IMR-90 (cell line): ENCODE measurements at regions not wholly inside any gene's neighbourhood (a gene's known extent, or its start where the extent isn't known, plus 50 kb on each side); places are given as distances from the start of the nearest gene placed in this dataset.

ENCODE experiments used
- ATAC-seq: fragments of 200-7000 bp; cut with Tn5 transposase; 2 replicates; pipeline ENCODE4 v1.9.1; 2020; ENCODE audit warnings: low read depth, mild to moderate bottlenecking, moderate library complexity
- BruUV-seq: library from RNA; stranded (reverse); fragments of 400-500 nt; replicated peaks from 2 replicates; lab custom pipeline; 2021; lab: Mats Ljungman, UMichigan
- CTCF ChIA-PET: fragments of 300-600 bp; formaldehyde crosslinking; extraction: SDS; loops from one replicate; lab custom pipeline; 2021; ENCODE audit warnings: antibody characterized with exemption; lab: Yijun Ruan, JAX
- POLR2A ChIA-PET: fragments of 300-600 bp; sonication (Branson Sonifier 250); formaldehyde crosslinking; loops from one replicate; lab custom pipeline; 2022; ENCODE audit warnings: antibody characterized with exemption; ENCODE audit not compliant: unreplicated experiment; lab: Charles Lee
- DNase-seq: peaks from one replicate; pipeline ENCODE4 v3.0.0; 2013
- H2AFZ ChIP-seq: replicated peaks from 2 replicates; pipeline ENCODE3; 2013; ENCODE audit warnings: low read length, mild to moderate bottlenecking; ENCODE audit not compliant: poor library complexity
- H2AK5ac ChIP-seq: 2 replicates; pipeline ENCODE4 v1.6.1; 2013; ENCODE audit warnings: low read depth, low read length, inconsistent platforms
- H2AK9ac ChIP-seq: replicated peaks from 2 replicates; pipeline ENCODE3; 2013; ENCODE audit warnings: mild to moderate bottlenecking, low read depth, low read length, moderate library complexity; ENCODE audit not compliant: poor library complexity
- H2BK120ac ChIP-seq: 2 replicates; pipeline ENCODE4 v1.6.1; 2013; ENCODE audit warnings: low read depth, low read length, inconsistent platforms
- H2BK15ac ChIP-seq: 3 replicates; pipeline ENCODE4 v1.6.1; 2013; ENCODE audit warnings: low read depth, low read length, inconsistent platforms
- H2BK20ac ChIP-seq: 2 replicates; pipeline ENCODE4 v1.6.1; 2013; ENCODE audit warnings: low read depth, mild to moderate bottlenecking, inconsistent platforms, low read length, moderate library complexity
- H2BK5ac ChIP-seq: 2 replicates; pipeline ENCODE4 v1.6.1; 2013; ENCODE audit warnings: mild to moderate bottlenecking, low read depth, low read length, inconsistent platforms; ENCODE audit not compliant: poor library complexity, severe bottlenecking
- H3K14ac ChIP-seq: replicated peaks from 2 replicates; pipeline ENCODE4 v1.6.1; 2013; ENCODE audit warnings: low read depth, low read length, inconsistent platforms
- H3K18ac ChIP-seq: 2 replicates; pipeline ENCODE4 v1.6.1; 2013; ENCODE audit warnings: low read depth, low read length, control low read depth
- H3K23ac ChIP-seq: 2 replicates; pipeline ENCODE4 v1.6.1; 2013; ENCODE audit warnings: low read depth, low read length, inconsistent platforms
- H3K27ac ChIP-seq: 2 replicates; pipeline ENCODE4 v1.5.1; 2013; ENCODE audit warnings: mild to moderate bottlenecking, control low read depth, low read length; ENCODE audit not compliant: insufficient read depth
- H3K27me3 ChIP-seq: 2 replicates; pipeline ENCODE4 v1.6.1; 2013; ENCODE audit warnings: low read length; ENCODE audit not compliant: control insufficient read depth, insufficient read depth
- H3K36me3 ChIP-seq: 2 replicates; pipeline ENCODE4 v1.6.1; 2013; ENCODE audit warnings: low read length, mixed read lengths; ENCODE audit not compliant: control insufficient read depth, insufficient read depth
- H3K4ac ChIP-seq: 2 replicates; pipeline ENCODE4 v1.6.1; 2013; ENCODE audit warnings: low read depth, low read length, inconsistent platforms
- H3K4me1 ChIP-seq: 2 replicates; pipeline ENCODE4 v1.6.1; 2013; ENCODE audit warnings: low read length, mixed read lengths; ENCODE audit not compliant: control insufficient read depth, insufficient read depth
- H3K4me2 ChIP-seq: 2 replicates; pipeline ENCODE4 v1.6.1; 2013; ENCODE audit warnings: low read depth, mild to moderate bottlenecking, control low read depth, low read length, moderate library complexity
- H3K4me3 ChIP-seq: 2 replicates; pipeline ENCODE4 v1.5.1; 2013; ENCODE audit warnings: low read depth, mild to moderate bottlenecking, control low read depth, low read length, moderate library complexity; ENCODE audit not compliant: insufficient read depth
- H3K56ac ChIP-seq: 2 replicates; pipeline ENCODE4 v1.6.1; 2013; ENCODE audit warnings: low read length, inconsistent platforms; ENCODE audit not compliant: insufficient read depth; ENCODE audit errors: extremely low read depth
- H3K79me1 ChIP-seq, 2 experiments: 2 replicates each; pipeline ENCODE4 v1.6.1; 2013; ENCODE audit warnings: low read length in 2 of 2, inconsistent platforms in 1 of 2, low read depth in 1 of 2
- H3K9ac ChIP-seq: 2 replicates; pipeline ENCODE4 v1.6.1; 2013; ENCODE audit warnings: low read depth, low read length, control low read depth
- H3K9me1 ChIP-seq: 2 replicates; pipeline ENCODE4 v1.6.1; 2013; ENCODE audit warnings: low read length, inconsistent platforms; ENCODE audit not compliant: insufficient read depth
- H3K9me3 ChIP-seq: 2 replicates; pipeline ENCODE4 v1.6.1; 2013; ENCODE audit warnings: low read length; ENCODE audit not compliant: control insufficient read depth, insufficient read depth
- H4K20me1 ChIP-seq: 2 replicates; pipeline ENCODE4 v1.6.1; 2013; ENCODE audit warnings: low read length, inconsistent platforms; ENCODE audit not compliant: insufficient read depth
- H4K5ac ChIP-seq: 2 replicates; pipeline ENCODE4 v1.6.1; 2013; ENCODE audit warnings: mild to moderate bottlenecking, low read depth, low read length, control low read depth
- H4K8ac ChIP-seq, 2 experiments: 2 replicates each; pipeline ENCODE4 v1.6.1; 2013; ENCODE audit warnings: low read depth in 2 of 2, low read length in 2 of 2, control low read depth in 1 of 2, inconsistent platforms in 1 of 2
- H4K91ac ChIP-seq: 2 replicates; pipeline ENCODE4 v1.6.1; 2013; ENCODE audit warnings: low read depth, low read length, inconsistent platforms; ENCODE audit not compliant: insufficient read depth
- BHLHE40 ChIP-seq: fragments of 150-350 bp; IDR thresholded peaks from 2 replicates; pipeline ENCODE4 v1.6.1; 2016; ENCODE audit warnings: mild to moderate bottlenecking, low read depth, low read length
- CEBPB ChIP-seq: IDR thresholded peaks from 2 replicates; pipeline ENCODE4 v1.6.1; 2012; ENCODE audit warnings: low read depth, low read length, improper control_type of control experiment
- CHD1 ChIP-seq: IDR thresholded peaks from 2 replicates; pipeline ENCODE4 v1.6.1; 2012; ENCODE audit warnings: low read depth, low read length, improper control_type of control experiment
- CTCF ChIP-seq: conservative IDR thresholded peaks from 2 replicates; pipeline ENCODE4 v1.5.1; 2012; ENCODE audit warnings: mild to moderate bottlenecking, low read depth, low read length, improper control_type of control experiment
- ELK1 ChIP-seq: fragments of 150-350 bp; IDR thresholded peaks from 2 replicates; pipeline ENCODE4 v1.6.1; 2016; ENCODE audit warnings: low read depth, mild to moderate bottlenecking, low read length, moderate library complexity, borderline replicate concordance
- FOS ChIP-seq: fragments of 150-350 bp; IDR thresholded peaks from 2 replicates; pipeline ENCODE4 v1.6.1; 2016; ENCODE audit warnings: low read depth, low read length
- MAFK ChIP-seq: IDR thresholded peaks from 2 replicates; pipeline ENCODE4 v1.6.1; 2012; ENCODE audit warnings: low read depth, low read length, improper control_type of control experiment
- MAZ ChIP-seq: IDR thresholded peaks from 2 replicates; pipeline ENCODE4 v1.6.1; 2012; ENCODE audit warnings: low read depth, mild to moderate bottlenecking, low read length, improper control_type of control experiment, moderate library complexity, borderline replicate concordance
- MXI1 ChIP-seq: IDR thresholded peaks from 2 replicates; pipeline ENCODE4 v1.6.1; 2012; ENCODE audit warnings: low read depth, mild to moderate bottlenecking, low read length, moderate library complexity, borderline replicate concordance
- NFE2L2 ChIP-seq: fragments of 150-350 bp; IDR thresholded peaks from 2 replicates; pipeline ENCODE4 v1.6.1; 2016; ENCODE audit warnings: low read depth, mild to moderate bottlenecking, low read length
- POLR2A ChIP-seq: IDR thresholded peaks from 2 replicates; pipeline ENCODE4 v1.6.1; 2012; ENCODE audit warnings: mild to moderate bottlenecking, low read depth, low read length
- RAD21 ChIP-seq: IDR thresholded peaks from 2 replicates; pipeline ENCODE4 v1.6.1; 2012; ENCODE audit warnings: low read length, improper control_type of control experiment
- RCOR1 ChIP-seq: IDR thresholded peaks from 2 replicates; pipeline ENCODE4 v1.6.1; 2012; ENCODE audit warnings: mild to moderate bottlenecking, low read length, improper control_type of control experiment; ENCODE audit not compliant: insufficient replicate concordance
- RFX5 ChIP-seq: IDR thresholded peaks from 2 replicates; pipeline ENCODE4 v1.8.0; 2012; ENCODE audit warnings: low read depth, mild to moderate bottlenecking, low read length, moderate library complexity
- SMC3 ChIP-seq: fragments of 150-350 bp; IDR thresholded peaks from 2 replicates; pipeline ENCODE4 v1.6.1; 2016; ENCODE audit warnings: low read depth, mild to moderate bottlenecking, antibody characterized with exemption, low read length, moderate library complexity
- USF2 ChIP-seq: fragments of 150-350 bp; IDR thresholded peaks from 2 replicates; pipeline ENCODE4 v1.6.1; 2017; ENCODE audit warnings: mild to moderate bottlenecking, antibody characterized with exemption, low read length, low read depth
- WGBS, 2 experiments: methylation state at CpG; one replicate each; pipeline versions ENCODE4 v1.1.5 to v1.1.7; 2013; ENCODE audit warnings: missing lambda C conversion rate in 2 of 2; ENCODE audit not compliant: insufficient read length in 1 of 2; ENCODE audit errors: extremely low coverage in 2 of 2; 5-methylcytosine and 5-hydroxymethylcytosine counted together
- dilution Hi-C: fragments of 300-500 bp; cut with HindIII; formaldehyde crosslinking; loops from one replicate; pipeline ENCODE4 v1.14.3; 2018; ENCODE audit warnings: low sequenced_read_pairs; ENCODE audit not compliant: unreplicated experiment
- in situ Hi-C: fragments of 300-500 bp; cut with MboI; formaldehyde crosslinking; loops from 3 replicates; pipeline ENCODE4 v1.14.3; 2019; ENCODE audit warnings: low sequenced_read_pairs, inconsistent platforms, mixed read lengths
- intact Hi-C: fragments of 100-400 bp; cut with micrococcal nuclease; formaldehyde crosslinking; loops from 2 replicates; pipeline ENCODE4 v1.10.0; 2022

- Histone ChIP-seq H3K56ac (no peak overlapping the region), H4K8ac (no peak overlapping the region), H3K27ac (no peak overlapping the region), H3K36me3 (no peaks in the 10 kb centered on the region), H3K23ac (no peak overlapping the region), H3K4me3 (no peak overlapping the region), H3K4me2 (no peak overlapping the region), H3K9me3 (no peaks in the 10 kb centered on the region; the same call in 1 of the 2 replicates), H2BK20ac (no peak overlapping the region), H2AK9ac (no peak overlapping the region), H3K4ac (no peak overlapping the region), H3K18ac (no peak overlapping the region), H3K9me1 (no peaks in the 10 kb centered on the region), H2AFZ (no peak overlapping the region), H2AK5ac (no peak overlapping the region), H2BK120ac (no peak overlapping the region), H4K20me1 (no peaks in the 10 kb centered on the region), H2BK15ac (no peak overlapping the region), H4K91ac (no peak overlapping the region), H3K9ac (no peak overlapping the region), H3K79me1 (no peaks in the 10 kb centered on the region), H2BK5ac (no peak overlapping the region), H3K4me1 (no peaks in the 10 kb centered on the region), H4K5ac (no peak overlapping the region), H3K27me3 (no peaks in the 10 kb centered on the region), H3K14ac (no peak overlapping the region)
- ATAC-seq (no peak), DNase-seq (no peak)
- WGBS, 2 experiments = no CpG with 5 or more reads among the region's 9 CpGs
- TF ChIP-seq CEBPB = no peak
- no peak for TF ChIP-seq ELK1
- TF ChIP-seq NFE2L2 = no peak
- TF ChIP-seq CTCF = no peak
- TF ChIP-seq MAZ = no peak
- no peak for TF ChIP-seq POLR2A
- TF ChIP-seq CHD1 = no peak
- TF ChIP-seq BHLHE40 = no peak
- TF ChIP-seq RFX5 = no peak
- TF ChIP-seq RAD21 = no peak
- no peak for TF ChIP-seq SMC3
- TF ChIP-seq RCOR1 = no peak
- TF ChIP-seq MAFK = no peak
- TF ChIP-seq USF2 = no peak
- TF ChIP-seq FOS = no peak
- no peak for TF ChIP-seq MXI1
- dilution Hi-C loops = no loop called here
- CTCF ChIA-PET = no interaction called here
- POLR2A ChIA-PET = no interaction called here
- intact Hi-C loops = no loop called here
- in situ Hi-C loops = no loop called here
- no TSS peak for BruUV-seq
Measured at GRCh38 chr11:92342034-92342720, 117.6 kb downstream of the FAT3 start.
